Stomach (tissue), 4 donors: ENCODE measurements at regions not wholly inside any gene's neighbourhood (a gene's known extent, or its start where the extent isn't known, plus 50 kb on each side); places are given as distances from the start of the nearest gene placed in this dataset.

ENCODE experiments used
- POLR2A ChIP-seq, 4 donors: fragments of 450-650 bp; IDR thresholded peaks; one replicate each; pipeline ENCODE4 v1.6.1; 2016; ENCODE audit warnings: antibody characterized with exemption in 4 of 4, control low read depth in 2 of 4, mild to moderate bottlenecking in 1 of 4, moderate library complexity in 1 of 4
- POLR2AphosphoS5 ChIP-seq, 3 donors: sonication (generic); formaldehyde crosslinking; IDR thresholded peaks; one replicate each; pipeline ENCODE4 v1.6.1; 2016; ENCODE audit warnings: antibody characterized with exemption in 3 of 3
- TF ChIP-seq, protein P1 (sequence below), 7 experiments: fragments of 450-650 bp in 4 of 7; fragments of 200-600 bp in 3 of 7; sonication (generic) in 3 of 7; IDR thresholded peaks; one replicate each; pipeline ENCODE4 v1.5.1; 2016 to 2019; ENCODE audit warnings: antibody characterized with exemption in 7 of 7, control low read depth in 2 of 7, mild to moderate bottlenecking in 1 of 7

DNA sequence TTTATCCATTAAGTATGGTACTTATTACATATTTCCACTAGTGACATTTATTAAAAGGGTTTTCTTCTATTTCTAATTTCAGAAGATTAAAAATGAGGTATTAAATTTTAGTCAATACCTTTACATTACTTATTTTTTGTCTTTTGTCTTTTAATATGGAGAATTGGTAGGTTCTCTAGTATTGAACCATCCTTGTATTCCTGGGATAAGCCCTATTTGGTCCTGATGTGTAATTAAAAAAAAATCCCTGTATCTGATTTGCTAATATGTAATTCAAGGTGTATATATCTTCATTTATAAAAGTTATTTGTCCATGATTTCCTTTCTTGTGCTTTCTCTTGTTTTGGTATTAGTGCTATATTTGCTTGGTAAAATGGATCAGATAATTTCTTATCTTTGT lies 153.7 kb downstream of the TRMT11 start:
- no peak for TF ChIP-seq POLR2AphosphoS5 (IDR thresholded peaks at IDR 0.05)
- TF ChIP-seq, protein P1, sequence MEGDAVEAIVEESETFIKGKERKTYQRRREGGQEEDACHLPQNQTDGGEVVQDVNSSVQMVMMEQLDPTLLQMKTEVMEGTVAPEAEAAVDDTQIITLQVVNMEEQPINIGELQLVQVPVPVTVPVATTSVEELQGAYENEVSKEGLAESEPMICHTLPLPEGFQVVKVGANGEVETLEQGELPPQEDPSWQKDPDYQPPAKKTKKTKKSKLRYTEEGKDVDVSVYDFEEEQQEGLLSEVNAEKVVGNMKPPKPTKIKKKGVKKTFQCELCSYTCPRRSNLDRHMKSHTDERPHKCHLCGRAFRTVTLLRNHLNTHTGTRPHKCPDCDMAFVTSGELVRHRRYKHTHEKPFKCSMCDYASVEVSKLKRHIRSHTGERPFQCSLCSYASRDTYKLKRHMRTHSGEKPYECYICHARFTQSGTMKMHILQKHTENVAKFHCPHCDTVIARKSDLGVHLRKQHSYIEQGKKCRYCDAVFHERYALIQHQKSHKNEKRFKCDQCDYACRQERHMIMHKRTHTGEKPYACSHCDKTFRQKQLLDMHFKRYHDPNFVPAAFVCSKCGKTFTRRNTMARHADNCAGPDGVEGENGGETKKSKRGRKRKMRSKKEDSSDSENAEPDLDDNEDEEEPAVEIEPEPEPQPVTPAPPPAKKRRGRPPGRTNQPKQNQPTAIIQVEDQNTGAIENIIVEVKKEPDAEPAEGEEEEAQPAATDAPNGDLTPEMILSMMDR (IDR thresholded peaks at IDR 0.05), result no peak
- TF ChIP-seq POLR2A (IDR thresholded peaks at IDR 0.05), result no peak
